Nephron (organoid): ENCODE measurements at regions not wholly inside any gene's neighbourhood (a gene's known extent, or its start where the extent isn't known, plus 50 kb on each side); places are given as distances from the start of the nearest gene placed in this dataset.

ENCODE experiments used
- H3K27ac Mint-ChIP-seq, 3 experiments: 2 replicates each; pipeline ENCODE4 v1.8.0; 2020; ENCODE audit warnings: mixed read lengths in 3 of 3, mild to moderate bottlenecking in 2 of 3, moderate library complexity in 1 of 3
- H3K27me3 Mint-ChIP-seq: 2 replicates; pipeline ENCODE4 v1.8.0; 2021; ENCODE audit warnings: low read depth, mild to moderate bottlenecking, moderate library complexity, mixed read lengths
- H3K36me3 Mint-ChIP-seq: 2 replicates; pipeline ENCODE4 v1.8.0; 2020; ENCODE audit warnings: low read depth, mixed read lengths
- H3K4me1 Mint-ChIP-seq: 2 replicates; pipeline ENCODE4 v1.8.0; 2020; ENCODE audit warnings: mixed read lengths
- H3K4me3 Mint-ChIP-seq, 3 experiments: 2 replicates each; pipeline ENCODE4 v1.8.0; 2020; ENCODE audit warnings: mild to moderate bottlenecking in 3 of 3, mixed read lengths in 3 of 3, moderate library complexity in 2 of 3
- H3K9me3 Mint-ChIP-seq: 2 replicates; pipeline ENCODE4 v1.8.0; 2020; ENCODE audit warnings: mixed read lengths
- CTCF ChIP-seq, 3 experiments: fragments of 200-600 bp; sonication (generic); IDR thresholded peaks; one replicate each; pipeline ENCODE4 v1.5.0; 2021; ENCODE audit warnings: antibody characterized with exemption in 3 of 3; ENCODE audit not compliant: unreplicated experiment in 3 of 3

GRCh38 chr14:55752580-55753390 is 172.8 kb downstream of the KTN1 start:
- Mint-ChIP-seq H3K4me3 (no peak overlapping the region), H3K9me3 (no peaks in the 10 kb centered on the region), H3K36me3 (no peaks in the 10 kb centered on the region), H3K27ac (peak overlapping the region in 1 of 3 experiments; percentile 39), H3K4me1 (peaks cover 8% of the 10 kb centered on the region), H3K27me3 (peaks cover 3% of the 10 kb centered on the region)
- no peak for TF ChIP-seq CTCF (IDR thresholded peaks at IDR 0.05; ENCODE audit: unreplicated experiment in 3 of 3)

GRCh38 chr14:55754471-55754870 is 174.5 kb downstream of the KTN1 start:
- no peaks in the 10 kb centered on the region for H3K36me3 Mint-ChIP-seq
- no peaks in the 10 kb centered on the region for H3K9me3 Mint-ChIP-seq
- peaks cover 3% of the 10 kb centered on the region for H3K27me3 Mint-ChIP-seq
- peaks cover 25% of the 10 kb centered on the region for H3K4me1 Mint-ChIP-seq
- no peak overlapping the region for H3K27ac Mint-ChIP-seq
- H3K4me3 Mint-ChIP-seq: no peak overlapping the region
- TF ChIP-seq CTCF (IDR thresholded peaks at IDR 0.05; ENCODE audit: unreplicated experiment in 3 of 3): no peak

- TF ChIP-seq CTCF (IDR thresholded peaks at IDR 0.05; ENCODE audit: unreplicated experiment in 3 of 3): no peak
- no peak overlapping the region for H3K4me3 Mint-ChIP-seq
- H3K27me3 Mint-ChIP-seq: peaks cover 7% of the 10 kb centered on the region
- H3K27ac Mint-ChIP-seq: no peak overlapping the region
- H3K9me3 Mint-ChIP-seq: no peaks in the 10 kb centered on the region
- H3K4me1 Mint-ChIP-seq: peaks cover 29% of the 10 kb centered on the region
- H3K36me3 Mint-ChIP-seq: no peaks in the 10 kb centered on the region
Observed at GRCh38 chr14:55754871-55755270, 174.9 kb downstream of the KTN1 start.

- Mint-ChIP-seq H3K27ac (no peak overlapping the region), H3K4me1 (peaks cover 36% of the 10 kb centered on the region), H3K27me3 (peaks cover 7% of the 10 kb centered on the region), H3K4me3 (no peak overlapping the region), H3K9me3 (no peaks in the 10 kb centered on the region), H3K36me3 (no peaks in the 10 kb centered on the region)
- TF ChIP-seq CTCF (IDR thresholded peaks at IDR 0.05; ENCODE audit: unreplicated experiment in 3 of 3): no peak
Observed at GRCh38 chr14:55756078-55756477, 176.1 kb downstream of the KTN1 start.

- Mint-ChIP-seq H3K27me3 (peaks cover 7% of the 10 kb centered on the region), H3K36me3 (no peaks in the 10 kb centered on the region), H3K27ac (no peak overlapping the region), H3K4me3 (no peak overlapping the region), H3K4me1 (peaks cover 36% of the 10 kb centered on the region), H3K9me3 (no peaks in the 10 kb centered on the region)
- no peak for TF ChIP-seq CTCF (IDR thresholded peaks at IDR 0.05; ENCODE audit: unreplicated experiment in 3 of 3)
Observed at GRCh38 chr14:55756557-55756956, 176.6 kb downstream of the KTN1 start.

- H3K4me3 Mint-ChIP-seq: no peak overlapping the region
- H3K36me3 Mint-ChIP-seq: no peaks in the 10 kb centered on the region
- H3K27ac Mint-ChIP-seq: peak overlapping the region; percentile 14 to 36 (median 22)
- H3K27me3 Mint-ChIP-seq: peaks cover 7% of the 10 kb centered on the region
- TF ChIP-seq CTCF (IDR thresholded peaks at IDR 0.05; ENCODE audit: unreplicated experiment in 3 of 3): no peak
- H3K9me3 Mint-ChIP-seq: no peaks in the 10 kb centered on the region
- peaks cover 30% of the 10 kb centered on the region for H3K4me1 Mint-ChIP-seq
Observed at GRCh38 chr14:55758796-55759195, 178.8 kb downstream of the KTN1 start.
